HG03060 (cell line): ENCODE measurements at regions not wholly inside any gene's neighbourhood (a gene's known extent, or its start where the extent isn't known, plus 50 kb on each side); places are given as distances from the start of the nearest gene placed in this dataset.

Experiments used
- ATAC-seq: cut with Tn5 transposase; IDR thresholded peaks from one replicate; pipeline ENCODE4 v1.9.1; 2021; ENCODE audit warnings: low read depth, moderate number of reproducible peaks; ENCODE audit not compliant: unreplicated experiment

GRCh38 chr6:66930559-66931290 is 1223.7 kb upstream of the EYS start:
- ATAC-seq, result no peak

DNA sequence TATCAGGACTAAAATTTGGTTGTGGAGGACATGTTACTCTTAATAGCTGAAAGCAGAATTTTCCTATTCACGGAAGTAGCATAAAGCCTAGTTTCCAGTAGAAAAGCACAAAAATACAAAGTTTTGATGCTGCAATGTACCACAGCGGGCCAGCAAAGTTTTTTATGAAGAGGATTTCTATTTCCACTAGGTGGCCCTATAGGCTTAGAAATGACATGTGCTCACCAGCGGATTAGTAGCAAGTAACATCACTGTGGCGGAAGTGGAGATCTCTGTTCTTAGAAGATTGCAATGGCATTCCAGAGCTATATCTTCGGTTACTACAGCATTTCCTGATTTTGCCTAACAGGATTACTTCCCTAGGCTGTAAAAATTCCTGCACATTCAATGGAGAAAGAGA is 1219.0 kb upstream of the EYS start:
- ATAC-seq, result no peak

DNA sequence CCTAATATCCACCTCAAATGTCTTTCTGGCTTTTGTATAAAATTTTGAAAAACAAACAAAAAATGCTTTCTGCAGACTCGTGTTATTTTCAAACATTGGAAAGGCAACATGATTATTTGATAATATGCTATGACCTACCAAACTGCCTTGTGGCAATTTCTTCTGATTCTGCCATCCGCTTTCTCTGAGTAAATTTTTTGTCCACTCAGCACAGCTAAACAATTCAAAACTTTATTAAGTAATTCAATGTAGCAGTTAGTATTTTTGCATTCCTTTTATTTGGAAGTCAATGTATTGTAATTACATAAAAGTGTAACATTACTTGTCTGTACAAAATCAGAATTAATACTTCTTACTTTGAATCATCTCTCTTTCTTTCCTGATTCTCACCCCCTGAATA is 1206.6 kb upstream of the EYS start:
- no peak for ATAC-seq

- ATAC-seq, result no peak
Measured at GRCh38 chr6:66902457-66902856, 1195.4 kb upstream of the EYS start.

DNA sequence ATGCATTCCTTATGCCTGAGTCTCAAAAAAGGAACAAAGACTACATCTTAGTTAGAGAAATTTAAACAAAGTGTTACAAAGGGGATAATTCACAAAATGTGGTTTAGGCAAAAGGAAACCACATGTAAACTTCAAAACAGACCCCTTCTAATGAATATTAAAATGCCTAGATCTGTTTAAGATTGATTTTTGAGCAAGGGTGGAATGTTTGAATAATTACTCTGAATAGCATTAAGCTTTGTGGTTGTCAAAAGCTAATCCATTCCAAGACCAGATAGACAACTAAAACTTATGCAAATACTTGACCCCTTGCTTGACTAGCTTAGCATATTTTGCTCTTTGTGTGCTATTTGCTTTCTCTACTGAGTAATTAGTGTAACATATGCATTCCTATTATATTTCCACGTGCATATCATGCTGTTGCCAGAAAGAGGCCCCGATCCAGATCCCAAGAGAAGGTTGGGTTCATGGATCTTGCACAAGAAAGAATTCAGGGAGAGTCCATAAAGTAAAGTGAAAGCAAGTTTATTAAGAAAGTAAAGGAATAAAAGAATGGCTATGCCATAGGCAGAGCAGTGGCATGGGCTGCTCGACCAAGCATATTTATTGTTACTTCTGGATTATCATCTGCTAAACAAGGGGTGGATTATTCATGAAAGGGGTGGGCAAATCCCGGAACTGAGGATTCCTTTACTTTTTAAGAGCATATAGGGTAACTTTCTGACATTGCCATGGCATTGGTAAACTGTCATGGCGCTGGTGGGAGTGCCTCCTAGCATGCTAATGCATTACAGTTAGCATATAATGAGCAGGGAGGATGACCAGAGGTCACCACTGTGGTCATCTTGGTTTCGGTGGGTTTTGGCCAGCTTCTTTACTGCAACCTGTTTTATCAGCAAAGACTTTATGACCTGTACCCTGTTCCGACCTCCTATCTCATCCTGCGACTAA is 1193.4 kb upstream of the EYS start:
- ATAC-seq, result no peak

- ATAC-seq, result no peak
Measured at GRCh38 chr6:66897576-66897975, 1190.5 kb upstream of the EYS start.

DNA sequence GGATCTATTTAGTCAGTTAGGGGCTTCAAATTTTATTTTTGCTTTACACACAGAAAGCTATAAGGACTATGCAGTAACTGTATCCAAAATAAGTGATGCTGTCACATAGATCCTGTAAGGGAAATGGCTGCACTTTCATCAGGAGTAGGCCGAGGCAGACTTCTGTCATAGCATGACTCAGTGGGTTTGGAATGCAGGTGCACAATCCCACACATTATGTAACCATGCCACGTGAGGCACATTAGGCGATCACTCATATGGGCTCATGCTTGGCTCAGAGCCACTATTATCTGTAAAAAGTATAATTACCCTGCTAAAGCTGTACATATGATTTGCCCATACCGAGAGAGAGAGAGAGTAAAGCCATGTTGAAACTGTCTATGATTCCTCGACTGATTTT is 1189.4 kb upstream of the EYS start:
- ATAC-seq, result no peak

- no peak for ATAC-seq
Measured at GRCh38 chr6:66883453-66883852, 1176.4 kb upstream of the EYS start.

DNA sequence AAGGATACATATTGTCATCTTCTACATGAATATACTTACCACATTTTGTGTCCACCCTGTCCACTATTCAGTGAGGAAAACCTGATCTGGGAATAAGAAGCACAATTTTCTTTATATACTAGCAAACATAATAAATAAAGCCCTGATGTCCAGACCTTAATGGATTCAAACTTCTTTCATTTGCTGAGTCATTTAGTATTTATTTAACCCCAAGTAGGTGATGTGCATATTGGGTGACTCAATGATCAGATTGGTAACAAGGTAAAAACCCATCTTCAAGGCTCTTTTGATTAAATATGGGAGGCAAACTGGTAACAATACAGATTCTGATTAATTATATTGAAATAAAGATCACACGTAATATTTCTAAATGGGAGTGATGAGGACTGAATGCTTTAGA is 1159.8 kb upstream of the EYS start:
- no peak for ATAC-seq

DNA sequence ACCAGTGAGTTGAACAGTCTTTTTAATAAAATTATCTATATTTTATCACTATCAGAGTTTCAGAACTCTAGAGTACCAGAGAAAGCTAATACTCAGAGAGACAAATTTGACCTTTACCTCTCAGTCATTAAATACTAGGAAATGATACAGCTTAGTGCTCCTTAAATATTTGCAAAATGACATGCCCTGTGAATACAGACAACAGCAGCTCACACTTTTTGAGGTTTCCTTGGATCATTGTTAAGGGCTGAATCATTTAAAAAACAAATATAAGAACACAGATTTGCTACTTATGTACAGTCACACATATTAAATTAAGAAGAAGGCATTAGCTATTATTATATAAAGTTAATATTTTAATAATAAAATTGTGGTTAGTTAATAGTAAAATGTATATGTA is 1158.7 kb upstream of the EYS start:
- ATAC-seq, result no peak

GRCh38 chr6:66861007-66861541 is 1154.0 kb upstream of the EYS start:
- ATAC-seq, result no peak

- no peak for ATAC-seq
Measured at GRCh38 chr6:66860328-66860727, 1153.3 kb upstream of the EYS start.

DNA sequence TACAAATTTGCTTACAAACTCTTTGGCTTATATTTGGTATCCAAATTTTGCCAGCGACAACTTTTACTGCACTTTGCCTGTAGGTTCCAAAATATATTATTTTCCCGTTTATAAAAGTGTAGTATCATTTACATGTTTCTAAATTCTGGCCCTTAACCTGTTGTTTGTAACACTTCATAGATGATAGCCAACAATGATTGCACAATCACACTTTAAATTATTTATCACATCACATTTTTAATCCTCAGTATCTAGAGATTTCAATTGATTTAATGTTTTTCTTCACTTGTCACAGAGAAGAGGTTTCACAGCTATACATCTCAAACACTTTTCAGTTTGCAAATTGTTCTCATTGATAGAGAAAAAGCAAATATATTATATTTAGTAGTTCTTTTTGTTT is 1151.2 kb upstream of the EYS start:
- ATAC-seq, result no peak

- no peak for ATAC-seq
Measured at GRCh38 chr6:66854014-66854413, 1147.0 kb upstream of the EYS start.

DNA sequence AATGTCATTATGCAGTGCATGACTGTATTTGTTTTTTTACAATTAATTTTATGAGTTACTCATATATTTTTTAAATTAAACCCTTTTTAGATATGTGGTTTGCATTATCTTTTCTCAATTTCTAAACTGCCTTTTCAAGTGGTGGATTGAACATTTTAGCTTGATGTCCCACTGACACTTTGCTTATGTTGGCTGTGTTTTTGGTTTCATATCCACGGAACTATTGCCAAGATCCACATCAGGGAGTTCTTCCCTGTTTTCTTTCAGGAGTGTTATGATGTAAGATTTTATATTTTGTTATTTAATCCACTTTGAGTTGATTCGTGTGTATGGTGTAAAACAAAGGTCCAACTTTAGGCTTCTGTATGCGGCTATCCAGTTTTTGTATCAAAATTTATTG is 1144.9 kb upstream of the EYS start:
- ATAC-seq, result no peak

- ATAC-seq, result no peak
Measured at GRCh38 chr6:66849843-66850242, 1142.8 kb upstream of the EYS start.

DNA sequence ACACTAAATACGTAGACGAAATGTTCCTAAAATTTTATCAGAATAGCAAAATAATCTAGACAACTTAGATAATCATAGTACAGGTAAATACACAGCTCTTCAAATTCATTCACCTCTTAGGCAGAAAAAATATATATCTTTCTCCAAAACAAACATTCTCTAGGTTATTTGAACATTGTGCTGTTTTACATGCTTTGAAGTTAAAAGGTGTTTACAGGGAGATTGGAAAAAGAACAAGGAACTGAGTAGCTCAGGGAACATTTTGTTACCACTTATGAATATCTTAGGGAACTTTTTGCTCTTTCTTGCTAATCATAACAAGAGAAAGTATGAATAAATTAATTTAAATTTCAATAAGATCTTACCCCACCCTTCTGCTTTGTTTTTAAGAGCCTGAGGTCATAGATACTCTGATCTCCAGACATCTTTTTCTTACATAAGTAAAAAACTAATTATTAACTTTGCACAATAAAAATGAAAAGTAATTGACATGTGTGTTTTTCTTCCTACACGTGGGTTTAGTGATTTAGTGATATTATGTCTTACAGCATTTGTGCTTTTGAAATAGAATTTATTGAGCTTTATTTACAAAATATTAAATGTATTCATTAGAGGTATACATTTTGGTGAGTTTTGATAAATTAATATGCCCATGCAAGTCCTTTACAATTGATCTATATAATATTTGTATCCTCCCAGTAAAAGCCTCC is 1141.4 kb upstream of the EYS start:
- ATAC-seq, result no peak

DNA sequence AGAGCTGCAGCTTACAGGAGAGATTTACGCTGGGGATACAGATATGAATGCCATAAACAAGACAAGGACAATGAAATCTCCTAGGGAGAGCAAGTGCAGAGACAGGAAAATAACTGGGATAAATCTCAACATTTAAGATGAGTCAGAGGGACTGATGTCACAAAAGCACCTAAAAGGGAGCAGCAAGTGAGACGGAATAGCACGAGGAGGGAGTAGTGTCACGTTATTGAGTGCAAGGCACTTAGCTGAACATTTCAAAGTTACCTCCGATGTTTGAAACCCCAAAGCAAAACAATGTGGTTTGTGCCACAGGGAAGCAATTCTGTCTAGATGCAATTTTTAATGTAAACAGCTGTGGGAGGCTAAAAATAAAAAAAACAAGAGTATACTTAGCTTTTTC is 1131.7 kb upstream of the EYS start:
- ATAC-seq, result no peak

DNA sequence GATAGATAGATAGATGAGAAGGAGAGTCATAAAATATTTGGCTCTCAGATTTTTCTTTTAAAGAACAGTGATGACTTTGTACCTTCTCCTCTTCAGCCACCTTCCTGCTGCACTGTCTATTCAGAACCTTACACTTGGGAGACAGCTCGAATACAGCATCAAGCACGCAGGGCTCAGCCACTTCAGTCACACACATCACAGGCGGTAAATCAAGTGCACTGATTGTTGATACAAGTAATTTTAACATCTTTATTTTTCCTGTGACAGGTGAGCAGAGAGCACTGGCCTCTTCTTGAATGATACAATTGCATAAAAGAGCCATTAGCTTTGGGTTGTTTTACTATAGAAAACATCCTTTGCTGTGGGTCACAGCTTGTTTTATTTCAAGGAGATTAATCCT is 1118.5 kb upstream of the EYS start:
- ATAC-seq, result no peak

DNA sequence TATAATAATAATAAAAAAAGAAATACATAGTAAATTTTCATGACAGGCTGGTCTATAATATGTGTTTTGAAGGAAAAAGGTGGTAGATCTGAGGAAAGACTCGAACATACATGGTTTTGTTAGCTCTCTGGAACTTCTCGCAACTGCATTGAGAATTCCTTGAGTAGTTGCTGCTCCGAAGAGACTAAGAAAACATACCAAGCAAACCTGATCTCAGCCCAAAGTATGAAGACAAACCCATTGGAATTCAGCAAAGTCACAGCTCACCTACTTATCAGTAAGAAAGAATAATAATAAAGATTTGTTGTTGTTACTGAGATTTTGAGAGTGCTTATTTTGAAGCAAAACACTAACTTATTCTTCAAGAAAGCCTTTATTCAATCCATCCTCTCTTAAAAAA is 1107.1 kb upstream of the EYS start:
- ATAC-seq, result no peak

- no peak for ATAC-seq
Measured at GRCh38 chr6:66808771-66809170, 1101.7 kb upstream of the EYS start.
